Upper lobe of left lung (tissue), 4 donors: ENCODE measurements at regions not wholly inside any gene's neighbourhood (a gene's known extent, or its start where the extent isn't known, plus 50 kb on each side); places are given as distances from the start of the nearest gene placed in this dataset.

ENCODE experiments used
- EP300 ChIP-seq, 4 donors: sonication (generic); formaldehyde crosslinking; IDR thresholded peaks; one replicate each; pipeline ENCODE4 v1.5.1; 2017; ENCODE audit warnings: antibody characterized with exemption in 4 of 4, control low read depth in 2 of 4
- POLR2A ChIP-seq, 4 donors: fragments of 450-650 bp; IDR thresholded peaks; one replicate each; pipeline ENCODE4 v1.5.1; 2016 to 2017; ENCODE audit warnings: antibody characterized with exemption in 4 of 4, mild to moderate bottlenecking in 2 of 4
- POLR2AphosphoS5 ChIP-seq, 2 donors: sonication (generic); formaldehyde crosslinking; IDR thresholded peaks; one replicate each; pipeline ENCODE4 v1.5.1; 2017; ENCODE audit warnings: antibody characterized with exemption in 2 of 2
- TF ChIP-seq, protein P1 (sequence below), 6 experiments: fragments of 450-650 bp in 4 of 6; fragments of 200-600 bp in 2 of 6; sonication (generic) in 2 of 6; IDR thresholded peaks; one replicate each; pipeline ENCODE4 v1.5.1; 2016 to 2019; ENCODE audit warnings: antibody characterized with exemption in 6 of 6

DNA sequence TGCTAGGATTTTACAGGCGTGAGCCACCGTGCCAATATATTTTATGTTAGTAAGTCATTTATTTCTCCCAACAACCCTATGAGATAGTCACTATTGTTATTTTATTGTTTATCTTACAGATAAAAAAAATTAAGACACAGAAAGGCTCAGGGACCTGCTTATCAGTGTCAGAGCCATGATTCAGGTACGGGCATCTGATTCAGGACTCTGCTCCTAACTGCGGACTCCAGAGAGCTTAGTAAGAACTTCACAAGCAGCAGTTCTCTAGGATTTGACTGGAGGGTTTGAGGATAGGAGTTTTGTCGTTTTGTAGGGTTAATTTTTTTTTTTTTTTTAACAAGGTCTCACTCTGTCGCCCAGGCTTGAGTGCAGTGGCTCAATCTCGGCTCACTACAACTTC lies 174.2 kb downstream of the BCL11A start:
- TF ChIP-seq EP300 (IDR thresholded peaks at IDR 0.05) (no peak), POLR2AphosphoS5 (IDR thresholded peaks at IDR 0.05) (no peak), POLR2A (IDR thresholded peaks at IDR 0.05) (no peak)
- TF ChIP-seq, protein P1, sequence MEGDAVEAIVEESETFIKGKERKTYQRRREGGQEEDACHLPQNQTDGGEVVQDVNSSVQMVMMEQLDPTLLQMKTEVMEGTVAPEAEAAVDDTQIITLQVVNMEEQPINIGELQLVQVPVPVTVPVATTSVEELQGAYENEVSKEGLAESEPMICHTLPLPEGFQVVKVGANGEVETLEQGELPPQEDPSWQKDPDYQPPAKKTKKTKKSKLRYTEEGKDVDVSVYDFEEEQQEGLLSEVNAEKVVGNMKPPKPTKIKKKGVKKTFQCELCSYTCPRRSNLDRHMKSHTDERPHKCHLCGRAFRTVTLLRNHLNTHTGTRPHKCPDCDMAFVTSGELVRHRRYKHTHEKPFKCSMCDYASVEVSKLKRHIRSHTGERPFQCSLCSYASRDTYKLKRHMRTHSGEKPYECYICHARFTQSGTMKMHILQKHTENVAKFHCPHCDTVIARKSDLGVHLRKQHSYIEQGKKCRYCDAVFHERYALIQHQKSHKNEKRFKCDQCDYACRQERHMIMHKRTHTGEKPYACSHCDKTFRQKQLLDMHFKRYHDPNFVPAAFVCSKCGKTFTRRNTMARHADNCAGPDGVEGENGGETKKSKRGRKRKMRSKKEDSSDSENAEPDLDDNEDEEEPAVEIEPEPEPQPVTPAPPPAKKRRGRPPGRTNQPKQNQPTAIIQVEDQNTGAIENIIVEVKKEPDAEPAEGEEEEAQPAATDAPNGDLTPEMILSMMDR (IDR thresholded peaks at IDR 0.05): no peak
